Activated CD4-positive, alpha-beta T cell treated with anti-CD3 and anti-CD28 coated beads, Interleukin-2, amount 10 ng/mL, durations not matched to agents 24 days and 14 days (primary cell): ENCODE measurements at regions not wholly inside any gene's neighbourhood (a gene's known extent, or its start where the extent isn't known, plus 50 kb on each side); places are given as distances from the start of the nearest gene placed in this dataset.
"Not testable (repeated sequence)": the region's sequence is repeated elsewhere in the genome, so short reads cannot be mapped to it uniquely, and the experiment has no call there.

Source experiments
- DNase-seq: peaks from one replicate; pipeline ENCODE4 v3.0.0; 2022
- H3K27ac Mint-ChIP-seq: one replicate; pipeline ENCODE4 v1.8.0; 2022; ENCODE audit warnings: mild to moderate bottlenecking, mixed read lengths
- H3K27me3 Mint-ChIP-seq: one replicate; pipeline ENCODE4 v1.8.0; 2022; ENCODE audit warnings: mixed read lengths
- H3K36me3 Mint-ChIP-seq: one replicate; pipeline ENCODE4 v1.8.0; 2022; ENCODE audit warnings: low read depth, mild to moderate bottlenecking, mixed read lengths
- H3K4me1 Mint-ChIP-seq: one replicate; pipeline ENCODE4 v1.8.0; 2021; ENCODE audit warnings: mixed read lengths
- H3K4me3 Mint-ChIP-seq: one replicate; pipeline ENCODE4 v1.8.0; 2022; ENCODE audit warnings: mild to moderate bottlenecking, moderate library complexity, mixed read lengths
- H3K9me3 Mint-ChIP-seq: one replicate; pipeline ENCODE4 v1.8.0; 2021; ENCODE audit warnings: mixed read lengths
- intact Hi-C: fragments of 100-400 bp; cut with micrococcal nuclease; formaldehyde crosslinking; loops from one replicate; pipeline ENCODE4 v1.15.1; 2023

DNA sequence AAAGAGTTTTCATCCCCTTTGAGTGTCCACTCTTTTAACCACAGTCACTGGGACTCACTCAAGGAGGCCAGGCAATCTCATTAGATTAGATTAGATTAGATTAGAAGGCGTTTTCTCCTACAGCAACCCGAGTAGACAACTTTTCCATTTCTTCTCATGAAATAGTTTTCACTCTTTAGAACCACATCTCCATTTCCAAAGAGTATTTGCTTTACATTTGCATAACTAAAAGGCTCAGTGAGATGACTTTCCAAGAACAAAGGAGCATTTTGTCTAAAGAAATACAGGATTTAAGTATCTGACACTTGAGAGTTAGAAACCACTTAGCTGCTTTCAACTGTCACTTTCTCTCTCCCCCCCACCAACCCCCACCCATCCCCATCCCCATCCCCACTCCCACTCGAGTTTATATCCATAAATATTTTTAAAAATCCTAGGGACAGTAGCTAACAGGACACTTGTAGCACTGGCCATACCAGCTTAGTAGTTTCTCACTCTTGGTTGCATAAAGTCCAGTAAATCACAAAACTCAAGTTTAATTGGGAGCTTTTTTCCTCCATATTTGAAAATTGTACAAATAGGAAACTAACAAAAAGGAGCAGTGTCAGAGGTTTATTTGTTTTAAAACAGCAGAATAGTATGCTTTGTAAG lies 2202.9 kb upstream of the WWC1 start:
- intact Hi-C loops, result no loop called here
- Mint-ChIP-seq H3K9me3 (peaks cover 3% of the 10 kb centered on the region), H3K27me3 (no peaks in the 10 kb centered on the region), H3K36me3 (no peaks in the 10 kb centered on the region), H3K4me3 (no peak overlapping the region), H3K27ac (no peak overlapping the region), H3K4me1 (no peaks in the 10 kb centered on the region)
- no peak for DNase-seq

GRCh38 chr5:166091931-166092330 lies 2199.5 kb upstream of the WWC1 start:
- intact Hi-C loops, result no loop called here
- Mint-ChIP-seq H3K4me1 (no peaks in the 10 kb centered on the region), H3K9me3 (no peaks in the 10 kb centered on the region), H3K27me3 (no peaks in the 10 kb centered on the region), H3K36me3 (no peaks in the 10 kb centered on the region), H3K4me3 (no peak overlapping the region), H3K27ac (no peak overlapping the region)
- DNase-seq, result no peak

GRCh38 chr5:166093312-166093711 lies 2198.1 kb upstream of the WWC1 start:
- Mint-ChIP-seq H3K4me1 (no peaks in the 10 kb centered on the region), H3K27ac (no peak overlapping the region), H3K27me3 (no peaks in the 10 kb centered on the region), H3K36me3 (no peaks in the 10 kb centered on the region), H3K9me3 (no peaks in the 10 kb centered on the region), H3K4me3 (no peak overlapping the region)
- intact Hi-C loops, result no loop called here
- DNase-seq, result no peak

DNA sequence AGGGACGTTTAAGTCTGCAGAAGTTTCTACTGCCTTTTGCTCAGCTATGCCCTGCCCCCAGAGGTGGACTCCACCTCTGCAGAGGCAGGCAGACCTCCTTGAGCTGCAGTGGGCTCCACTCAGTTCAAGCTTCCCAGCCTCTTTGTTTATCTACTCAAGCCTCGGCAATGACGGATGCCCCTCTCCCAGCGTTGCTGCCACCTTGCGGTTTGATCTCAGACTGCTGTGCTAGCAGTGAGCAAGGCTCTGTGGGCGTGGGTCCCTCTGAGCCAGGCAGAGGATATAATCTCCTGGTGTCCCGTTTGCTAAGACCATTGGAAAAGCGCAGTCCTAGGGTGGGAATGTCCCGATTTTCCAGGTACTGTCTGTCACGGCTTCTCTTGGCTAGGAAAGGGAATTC lies 2188.5 kb upstream of the WWC1 start:
- no peak for DNase-seq
- intact Hi-C loops, result no loop called here
- Mint-ChIP-seq H3K4me1 (no peaks in the 10 kb centered on the region), H3K27ac (no peak overlapping the region), H3K36me3 (no peaks in the 10 kb centered on the region), H3K27me3 (no peaks in the 10 kb centered on the region), H3K4me3 (no peak overlapping the region), H3K9me3 (peaks cover 6% of the 10 kb centered on the region)

- no peak overlapping the region for H3K27ac Mint-ChIP-seq
- no peaks in the 10 kb centered on the region for H3K36me3 Mint-ChIP-seq
These were observed 2180.4 kb upstream of the WWC1 start for GRCh38 chr5:166111021-166111420.

DNA sequence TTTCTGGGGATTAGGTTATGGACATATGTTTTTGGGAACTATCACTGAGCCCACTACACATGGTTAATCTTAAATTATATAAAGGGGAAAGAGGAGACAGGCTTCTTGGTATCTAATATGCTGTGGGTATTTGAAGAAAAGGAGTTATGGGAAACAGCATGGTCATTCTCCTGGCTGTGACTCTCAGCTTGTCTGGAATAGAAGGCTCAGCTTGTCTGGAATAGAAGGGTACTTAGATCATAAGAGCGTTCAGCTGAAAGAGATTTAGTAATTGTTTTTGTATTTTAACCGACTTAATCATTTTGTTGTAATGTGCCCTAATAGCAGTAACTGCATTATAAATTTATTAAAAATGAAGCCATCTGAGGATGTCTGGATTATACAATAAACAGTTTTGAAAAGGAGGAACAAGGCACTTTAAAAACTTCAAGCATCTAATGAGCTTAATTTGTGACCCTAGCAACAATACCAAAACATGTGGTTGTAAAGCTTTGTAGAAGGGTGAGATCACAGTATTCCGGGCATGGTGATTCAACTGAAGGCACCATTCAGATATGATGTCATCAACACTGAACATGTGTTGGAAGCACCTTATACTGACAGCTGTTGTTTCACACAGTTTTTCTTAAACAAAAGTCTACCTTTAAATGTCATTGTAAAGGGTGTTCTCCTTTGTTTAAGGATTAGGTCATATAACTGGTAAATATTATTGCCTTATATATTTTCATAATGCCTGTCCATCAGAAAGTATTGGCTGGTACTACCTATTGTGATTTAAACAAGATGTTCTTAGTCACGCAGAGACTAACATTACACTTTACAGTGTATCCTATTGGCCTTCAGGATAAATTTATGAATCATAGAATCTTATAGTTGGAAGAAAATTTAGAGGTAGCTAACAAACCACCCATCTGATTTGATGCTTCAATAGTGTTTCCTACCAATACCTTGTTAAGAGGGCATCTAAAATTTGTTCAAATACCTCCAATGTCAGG lies 2174.1 kb upstream of the WWC1 start:
- no peak for DNase-seq
- intact Hi-C loops, result no loop called here
- no peak overlapping the region for H3K4me3 Mint-ChIP-seq
- H3K4me1 Mint-ChIP-seq, result no peaks in the 10 kb centered on the region
- H3K9me3 Mint-ChIP-seq, result peaks cover 3% of the 10 kb centered on the region
- H3K27me3 Mint-ChIP-seq, result no peaks in the 10 kb centered on the region
- no peaks in the 10 kb centered on the region for H3K36me3 Mint-ChIP-seq
- H3K27ac Mint-ChIP-seq, result no peak overlapping the region

More at GRCh38 chr5:166111021-166111420, 2180.4 kb upstream of the WWC1 start:
- Mint-ChIP-seq H3K27me3 (no peaks in the 10 kb centered on the region), H3K9me3 (no peaks in the 10 kb centered on the region), H3K4me1 (no peaks in the 10 kb centered on the region), H3K4me3 (no peak overlapping the region)
- intact Hi-C loops, result no loop called here
- DNase-seq, result no peak

- Mint-ChIP-seq H3K27ac (no peak overlapping the region), H3K4me1 (no peaks in the 10 kb centered on the region), H3K27me3 (no peaks in the 10 kb centered on the region), H3K9me3 (peaks cover 3% of the 10 kb centered on the region), H3K36me3 (no peaks in the 10 kb centered on the region), H3K4me3 (no peak overlapping the region)
- intact Hi-C loops, result no loop called here
- DNase-seq, result no peak
These were observed 2171.9 kb upstream of the WWC1 start for GRCh38 chr5:166119506-166119905.

- H3K9me3 Mint-ChIP-seq, result peaks cover 3% of the 10 kb centered on the region
- no peak for DNase-seq
- no peaks in the 10 kb centered on the region for H3K4me1 Mint-ChIP-seq
- no peaks in the 10 kb centered on the region for H3K36me3 Mint-ChIP-seq
- H3K4me3 Mint-ChIP-seq, result no peak overlapping the region
- H3K27me3 Mint-ChIP-seq, result no peaks in the 10 kb centered on the region
- no peak overlapping the region for H3K27ac Mint-ChIP-seq
- intact Hi-C loops, result no loop called here
These were observed 2167.7 kb upstream of the WWC1 start for GRCh38 chr5:166123717-166124116.

- no peaks in the 10 kb centered on the region for H3K9me3 Mint-ChIP-seq
- no peak overlapping the region for H3K4me3 Mint-ChIP-seq
- no peaks in the 10 kb centered on the region for H3K4me1 Mint-ChIP-seq
- no peaks in the 10 kb centered on the region for H3K27me3 Mint-ChIP-seq
- no peaks in the 10 kb centered on the region for H3K36me3 Mint-ChIP-seq
- DNase-seq, result no peak
- intact Hi-C loops, result no loop called here
- H3K27ac Mint-ChIP-seq, result no peak overlapping the region
These were observed 2163.5 kb upstream of the WWC1 start for GRCh38 chr5:166127766-166128570.

GRCh38 chr5:166145107-166145506 lies 2146.3 kb upstream of the WWC1 start:
- DNase-seq, H3K9me3 Mint-ChIP-seq, H3K27me3 Mint-ChIP-seq, H3K4me1 Mint-ChIP-seq, H3K4me3 Mint-ChIP-seq, H3K27ac Mint-ChIP-seq, H3K36me3 Mint-ChIP-seq, intact Hi-C loops: not testable (repeated sequence)

DNA sequence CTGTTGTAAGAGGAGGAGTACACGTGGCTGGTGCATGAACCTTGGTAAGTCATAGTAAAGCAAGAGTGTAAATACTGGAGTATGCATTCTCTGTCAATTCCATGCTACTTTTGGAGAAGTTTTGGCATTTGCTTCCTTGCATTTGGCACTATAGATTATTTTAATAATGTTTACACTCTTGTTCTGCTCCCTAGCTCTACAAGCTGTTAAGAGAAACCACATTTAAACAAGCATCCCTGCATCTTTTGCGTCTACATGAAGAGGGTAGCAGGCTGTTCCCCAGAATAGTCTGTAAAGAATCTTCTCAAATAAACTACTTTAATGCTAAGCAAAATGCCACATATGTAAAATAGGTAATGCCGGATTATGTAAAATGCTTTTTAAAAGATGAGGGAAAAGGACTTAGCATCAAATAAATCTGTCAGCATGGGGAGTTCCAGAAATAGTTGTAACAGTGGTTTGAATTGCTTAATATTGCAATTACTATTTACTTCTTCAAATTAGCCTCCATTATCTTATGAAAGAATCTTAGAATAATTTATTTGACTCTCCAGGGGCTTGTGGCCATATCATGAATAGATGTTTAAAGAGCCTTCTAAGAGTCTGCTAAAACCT lies 2127.3 kb upstream of the WWC1 start:
- Mint-ChIP-seq H3K27me3 (no peaks in the 10 kb centered on the region), H3K4me1 (no peaks in the 10 kb centered on the region), H3K27ac (no peak overlapping the region), H3K4me3 (no peak overlapping the region), H3K36me3 (no peaks in the 10 kb centered on the region), H3K9me3 (no peaks in the 10 kb centered on the region)
- DNase-seq, result no peak
- intact Hi-C loops, result no loop called here

DNA sequence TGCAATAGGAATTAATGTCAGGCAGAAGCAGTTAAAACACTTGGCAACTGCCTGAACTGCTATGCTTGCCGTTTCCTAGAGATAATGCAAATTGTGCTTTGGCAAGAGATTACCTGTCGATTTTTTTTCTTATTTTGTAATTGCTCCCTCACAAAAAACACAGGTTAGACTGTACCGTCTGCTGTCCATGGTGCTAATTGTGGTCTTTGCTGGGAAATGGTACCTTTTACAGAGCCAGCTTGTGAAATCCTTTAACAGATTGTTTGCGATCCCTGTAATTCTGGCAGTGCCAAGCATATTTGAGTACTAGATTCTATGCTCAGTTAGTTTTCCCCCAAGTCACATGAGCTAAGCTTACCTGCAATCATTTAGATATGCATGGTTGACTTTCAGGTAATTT lies 2125.8 kb upstream of the WWC1 start:
- Mint-ChIP-seq H3K36me3 (no peaks in the 10 kb centered on the region), H3K4me3 (no peak overlapping the region), H3K9me3 (peaks cover 2% of the 10 kb centered on the region), H3K27me3 (no peaks in the 10 kb centered on the region), H3K27ac (no peak overlapping the region), H3K4me1 (no peaks in the 10 kb centered on the region)
- DNase-seq, result no peak
- intact Hi-C loops, result no loop called here

DNA sequence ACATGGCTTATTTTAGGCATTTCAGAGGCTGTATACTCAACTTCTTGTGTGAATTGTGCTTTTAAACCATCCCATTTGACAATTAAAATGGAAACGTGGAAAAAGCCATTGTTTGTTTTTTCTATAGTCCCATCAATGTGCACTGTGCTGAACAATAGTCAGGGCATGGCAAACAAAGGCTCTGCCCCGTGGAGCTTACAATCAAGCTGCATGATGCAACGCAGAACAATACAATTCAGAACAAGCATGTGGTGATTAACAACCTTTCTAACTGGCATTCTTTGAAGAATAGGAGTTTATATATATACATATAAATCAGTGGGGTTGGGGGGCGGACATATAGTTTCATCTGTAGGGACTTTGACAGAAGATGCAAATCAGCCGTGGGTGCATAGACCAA lies 2125.4 kb upstream of the WWC1 start:
- intact Hi-C loops, result no loop called here
- Mint-ChIP-seq H3K4me3 (no peak overlapping the region), H3K9me3 (peaks cover 2% of the 10 kb centered on the region), H3K27ac (no peak overlapping the region), H3K36me3 (no peaks in the 10 kb centered on the region), H3K4me1 (no peaks in the 10 kb centered on the region), H3K27me3 (no peaks in the 10 kb centered on the region)
- no peak for DNase-seq
